MM.1S (cell line): ENCODE measurements at regions not wholly inside any gene's neighbourhood (a gene's known extent, or its start where the extent isn't known, plus 50 kb on each side); places are given as distances from the start of the nearest gene placed in this dataset.

Source experiments
- DNase-seq: peaks from one replicate; pipeline ENCODE4 v3.0.0-alpha.2; 2015
- H2AFZ ChIP-seq: fragments of 300-600 bp; sonication (generic); 2 replicates; pipeline ENCODE4 v1.6.0; 2016; ENCODE audit warnings: antibody characterized with exemption, low read length
- H3F3A ChIP-seq: fragments of 300-600 bp; sonication (generic); 2 replicates; pipeline ENCODE4 v1.6.1; 2016; ENCODE audit warnings: mild to moderate bottlenecking, antibody characterized with exemption, low read length, moderate library complexity, mixed read lengths; ENCODE audit not compliant: insufficient read depth
- H3K27ac ChIP-seq: fragments of 300-600 bp; sonication (generic); 2 replicates; pipeline ENCODE4 v1.5.1; 2016; ENCODE audit warnings: mild to moderate bottlenecking, low read length
- H3K27me3 ChIP-seq: fragments of 300-600 bp; sonication (generic); replicated peaks from 2 replicates; pipeline ENCODE4 v1.6.0; 2016; ENCODE audit warnings: low read length; ENCODE audit not compliant: insufficient read depth
- H3K36me3 ChIP-seq: fragments of 300-600 bp; sonication (generic); replicated peaks from 2 replicates; pipeline ENCODE4 v1.6.1; 2016; ENCODE audit warnings: mild to moderate bottlenecking, low read length, mixed read lengths; ENCODE audit not compliant: insufficient read depth
- H3K4me1 ChIP-seq: fragments of 300-600 bp; sonication (generic); 2 replicates; pipeline ENCODE4 v1.6.1; 2016; ENCODE audit warnings: low read length, mixed read lengths
- H3K4me2 ChIP-seq: fragments of 300-600 bp; sonication (generic); 2 replicates; pipeline ENCODE4 v1.6.0; 2016; ENCODE audit warnings: low read depth, low read length
- H3K4me3 ChIP-seq: fragments of 300-600 bp; sonication (generic); 2 replicates; pipeline ENCODE4 v1.5.1; 2016; ENCODE audit warnings: low read length, mixed read lengths
- H3K79me2 ChIP-seq: fragments of 300-600 bp; sonication (generic); 2 replicates; pipeline ENCODE4 v1.6.1; 2016; ENCODE audit warnings: mixed run types, low read length, mixed read lengths
- H3K9ac ChIP-seq: fragments of 300-600 bp; sonication (generic); 2 replicates; pipeline ENCODE4 v1.6.1; 2016; ENCODE audit warnings: low read length, mixed read lengths
- H3K9me2 ChIP-seq: fragments of 300-600 bp; sonication (generic); replicated peaks from 2 replicates; pipeline ENCODE4 v1.6.1; 2016; ENCODE audit warnings: mild to moderate bottlenecking, low read length, mixed read lengths; ENCODE audit not compliant: insufficient read depth
- H3K9me3 ChIP-seq: fragments of 300-600 bp; sonication (generic); replicated peaks from 2 replicates; pipeline ENCODE4 v1.6.1; 2016; ENCODE audit warnings: mild to moderate bottlenecking, low read length, mixed read lengths; ENCODE audit not compliant: insufficient read depth
- H4K20me1 ChIP-seq: fragments of 300-600 bp; sonication (generic); 2 replicates; pipeline ENCODE4 v1.6.1; 2016; ENCODE audit warnings: mild to moderate bottlenecking, low read length, moderate library complexity, mixed read lengths; ENCODE audit not compliant: insufficient read depth
- CTCF ChIP-seq: fragments of 300-600 bp; sonication (generic); IDR thresholded peaks from 2 replicates; pipeline ENCODE4 v1.5.1; 2016; ENCODE audit warnings: antibody characterized with exemption, low read length, mixed read lengths
- EZH2 ChIP-seq: fragments of 300-600 bp; sonication (generic); optimal IDR thresholded peaks from 2 replicates; pipeline ENCODE3; 2017; ENCODE audit warnings: low read depth, mild to moderate bottlenecking, antibody characterized with exemption, low read length, mixed read lengths
- EZH2phosphoT487 ChIP-seq: fragments of 300-600 bp; sonication (generic); IDR thresholded peaks from 2 replicates; pipeline ENCODE4 v1.6.1; 2018; ENCODE audit warnings: antibody characterized with exemption, low read length

DNA sequence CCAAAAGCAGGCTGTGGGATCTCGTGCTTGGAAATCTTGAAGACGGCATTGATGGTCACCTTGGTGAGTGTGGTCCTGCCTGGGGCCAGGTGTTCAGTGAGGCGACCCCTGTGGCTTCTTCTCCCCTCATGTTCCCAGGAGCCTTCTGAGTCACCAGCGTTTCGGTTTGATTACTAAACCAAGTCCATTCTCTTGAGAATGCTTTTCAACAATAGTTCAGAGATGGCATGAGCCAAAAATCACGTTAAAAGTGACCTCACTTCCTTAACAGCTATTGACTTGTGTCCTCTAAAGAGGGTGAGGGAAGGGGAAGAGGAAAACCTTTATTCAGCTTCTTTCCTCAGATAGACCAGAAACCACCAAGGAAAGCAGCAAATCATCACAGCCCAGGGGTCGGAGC, 315.2 kb downstream of the GATA3 start:
- H3K9me2 ChIP-seq, result no peaks in the 10 kb centered on the region
- no peaks in the 10 kb centered on the region for H3K4me1 ChIP-seq
- H3K79me2 ChIP-seq, result no peaks in the 10 kb centered on the region
- TF ChIP-seq CTCF (no peak), EZH2 (no peak), EZH2phosphoT487 (no peak)
- no peaks in the 10 kb centered on the region for H3K9me3 ChIP-seq
- no peaks in the 10 kb centered on the region for H3K27me3 ChIP-seq
- H3K4me3 ChIP-seq, result no peak overlapping the region
- DNase-seq, result no peak
- no peak overlapping the region for H3K4me2 ChIP-seq
- H4K20me1 ChIP-seq, result no peaks in the 10 kb centered on the region
- no peaks in the 10 kb centered on the region for H3K36me3 ChIP-seq
- H2AFZ ChIP-seq, result no peak overlapping the region
- H3K9ac ChIP-seq, result no peak overlapping the region
- H3K27ac ChIP-seq, result no peak overlapping the region
- H3F3A ChIP-seq, result no peaks in the 10 kb centered on the region

DNA sequence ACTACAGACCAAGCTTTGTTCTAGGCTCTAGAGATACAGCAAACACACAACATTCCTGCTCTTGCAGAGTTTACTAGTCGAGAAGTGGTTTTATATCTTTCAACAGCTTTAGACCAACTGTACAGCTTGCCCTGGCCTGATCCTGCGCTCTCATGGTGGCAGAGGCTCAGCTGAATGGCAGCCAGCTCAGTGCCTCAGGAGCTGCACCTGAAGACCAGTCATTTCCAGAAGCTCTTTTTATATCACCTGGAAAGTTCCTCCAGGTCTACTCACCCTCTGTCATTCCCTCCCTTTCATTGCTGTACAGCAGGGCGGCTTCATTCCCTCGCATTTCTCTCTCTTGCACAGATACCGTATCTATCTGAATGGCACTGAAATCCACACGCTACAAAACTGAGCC, 319.8 kb downstream of the GATA3 start:
- H3K4me3 ChIP-seq, result no peak overlapping the region
- H4K20me1 ChIP-seq, result no peaks in the 10 kb centered on the region
- no peaks in the 10 kb centered on the region for H3K36me3 ChIP-seq
- no peak overlapping the region for H3K27ac ChIP-seq
- H2AFZ ChIP-seq, result no peak overlapping the region
- H3K9me3 ChIP-seq, result no peaks in the 10 kb centered on the region
- no peaks in the 10 kb centered on the region for H3F3A ChIP-seq
- no peak overlapping the region for H3K9ac ChIP-seq
- H3K4me1 ChIP-seq, result no peaks in the 10 kb centered on the region
- no peaks in the 10 kb centered on the region for H3K27me3 ChIP-seq
- H3K4me2 ChIP-seq, result no peak overlapping the region
- TF ChIP-seq CTCF (no peak), EZH2phosphoT487 (no peak), EZH2 (no peak)
- H3K79me2 ChIP-seq, result no peaks in the 10 kb centered on the region
- no peaks in the 10 kb centered on the region for H3K9me2 ChIP-seq
- DNase-seq, result no peak

DNA sequence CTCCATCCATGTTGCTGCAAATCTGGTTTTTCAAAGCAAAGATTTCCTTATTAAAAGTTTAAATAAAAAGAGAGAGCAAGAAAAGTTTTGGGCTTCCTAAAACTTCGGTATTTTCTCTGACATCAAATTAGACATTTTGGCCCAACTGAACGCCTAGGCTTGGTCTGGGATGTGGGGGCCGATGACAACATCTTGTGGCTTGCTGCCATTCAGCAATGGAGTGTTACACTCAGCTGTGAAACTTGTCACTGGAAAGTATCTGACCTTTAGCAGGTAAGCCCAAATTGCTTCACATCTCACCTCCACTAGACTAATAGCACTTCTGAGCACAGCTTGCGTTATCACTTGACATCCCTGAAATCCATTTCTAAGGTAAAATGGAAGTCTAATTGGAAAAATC, 320.6 kb downstream of the GATA3 start:
- no peak overlapping the region for H3K27ac ChIP-seq
- H3F3A ChIP-seq, result no peaks in the 10 kb centered on the region
- no peak for TF ChIP-seq CTCF
- TF ChIP-seq EZH2, result no peak
- no peak for TF ChIP-seq EZH2phosphoT487
- H4K20me1 ChIP-seq, result no peaks in the 10 kb centered on the region
- H3K4me2 ChIP-seq, result no peak overlapping the region
- no peaks in the 10 kb centered on the region for H3K4me1 ChIP-seq
- H3K27me3 ChIP-seq, result no peaks in the 10 kb centered on the region
- H3K9me3 ChIP-seq, result no peaks in the 10 kb centered on the region
- H3K4me3 ChIP-seq, result no peak overlapping the region
- no peak overlapping the region for H2AFZ ChIP-seq
- no peak for DNase-seq
- no peak overlapping the region for H3K9ac ChIP-seq
- H3K9me2 ChIP-seq, result no peaks in the 10 kb centered on the region
- no peaks in the 10 kb centered on the region for H3K79me2 ChIP-seq
- no peaks in the 10 kb centered on the region for H3K36me3 ChIP-seq
